HG03520 (cell line): ENCODE measurements at regions not wholly inside any gene's neighbourhood (a gene's known extent, or its start where the extent isn't known, plus 50 kb on each side); places are given as distances from the start of the nearest gene placed in this dataset.
"Not testable (repeated sequence)": the region's sequence is repeated elsewhere in the genome, so short reads cannot be mapped to it uniquely, and the experiment has no call there.

Source experiments
- ATAC-seq: cut with Tn5 transposase; IDR thresholded peaks from one replicate; pipeline ENCODE4 v1.9.1; 2021; ENCODE audit warnings: mild to moderate bottlenecking, moderate library complexity; ENCODE audit not compliant: unreplicated experiment

- no peak for ATAC-seq
Measured at GRCh38 chr1:219560856-219561255, 52.0 kb downstream of the ZC3H11B start.

- ATAC-seq, result no peak
Measured at GRCh38 chr1:219559899-219560298, 53.0 kb downstream of the ZC3H11B start.

GRCh38 chr1:219555806-219556205 is 57.1 kb downstream of the ZC3H11B start:
- ATAC-seq, result no peak

- no peak for ATAC-seq
Measured at GRCh38 chr1:219555031-219555692, 57.7 kb downstream of the ZC3H11B start.

- ATAC-seq, result no peak
Measured at GRCh38 chr1:219553934-219554502, 58.9 kb downstream of the ZC3H11B start.

- ATAC-seq, result no peak
Measured at GRCh38 chr1:219550201-219550600, 62.7 kb downstream of the ZC3H11B start.

GRCh38 chr1:219549215-219549614 is 63.7 kb downstream of the ZC3H11B start:
- no peak for ATAC-seq

- no peak for ATAC-seq
Measured at GRCh38 chr1:219548386-219548785, 64.5 kb downstream of the ZC3H11B start.

GRCh38 chr1:219545756-219546155 is 67.1 kb downstream of the ZC3H11B start:
- not testable (repeated sequence) for ATAC-seq

GRCh38 chr1:219544163-219544846 is 68.6 kb downstream of the ZC3H11B start:
- ATAC-seq, result no peak

GRCh38 chr1:219542828-219543518 is 69.9 kb downstream of the ZC3H11B start:
- ATAC-seq, result no peak

- no peak for ATAC-seq
Measured at GRCh38 chr1:219541946-219542345, 71.0 kb downstream of the ZC3H11B start.

GRCh38 chr1:219539645-219540254 is 73.2 kb downstream of the ZC3H11B start:
- ATAC-seq, result no peak

- ATAC-seq, result no peak
Measured at GRCh38 chr1:219538886-219539285, 74.0 kb downstream of the ZC3H11B start.

GRCh38 chr1:219537223-219537631 is 75.7 kb downstream of the ZC3H11B start:
- no peak for ATAC-seq

GRCh38 chr1:219536038-219536437 is 76.9 kb downstream of the ZC3H11B start:
- ATAC-seq, result no peak

GRCh38 chr1:219534991-219535390 is 77.9 kb downstream of the ZC3H11B start:
- ATAC-seq, result no peak

- ATAC-seq, result no peak
Measured at GRCh38 chr1:219533280-219533679, 79.6 kb downstream of the ZC3H11B start.

GRCh38 chr1:219529116-219529515 is 83.8 kb downstream of the ZC3H11B start:
- ATAC-seq, result no peak

- ATAC-seq, result no peak
Measured at GRCh38 chr1:219528633-219529032, 84.3 kb downstream of the ZC3H11B start.

GRCh38 chr1:219527994-219528393 is 84.9 kb downstream of the ZC3H11B start:
- no peak for ATAC-seq
